ENCODE measurements at regions not wholly inside any gene's neighbourhood (a gene's known extent, or its start where the extent isn't known, plus 50 kb on each side); places are given as distances from the start of the nearest gene placed in this dataset.

- TF ChIP-seq ZFP3 (CRISPR knock-in tag; IDR thresholded peaks at IDR 0.05) (no peak), TCF4 (CRISPR knock-in tag; IDR thresholded peaks at IDR 0.05; ENCODE audit: borderline replicate concordance) (no peak)
Measured at GRCh38 chr18:55981712-55982475, 393.9 kb upstream of the TCF4 start (continued).

GRCh38 chr18:55974521-55974920 is 386.5 kb upstream of the TCF4 start:
- TF ChIP-seq PPARA (CRISPR knock-in tag; IDR thresholded peaks at IDR 0.05; ENCODE audit: borderline replicate concordance) (no peak), SNAI2 (CRISPR knock-in tag; IDR thresholded peaks at IDR 0.05) (no peak), ZFP3 (CRISPR knock-in tag; IDR thresholded peaks at IDR 0.05) (no peak), ZFP30 (CRISPR knock-in tag; IDR thresholded peaks at IDR 0.05) (no peak)
- no peak for ATAC-seq

- no peak for ATAC-seq
- TF ChIP-seq ZC3H10 (CRISPR knock-in tag; IDR thresholded peaks at IDR 0.05) (no peak), OSR1 (CRISPR knock-in tag; IDR thresholded peaks at IDR 0.05) (no peak), GLIS3 (CRISPR knock-in tag; IDR thresholded peaks at IDR 0.05) (no peak), SNAI2 (CRISPR knock-in tag; IDR thresholded peaks at IDR 0.05) (no peak), BACH2 (CRISPR knock-in tag; IDR thresholded peaks at IDR 0.05; ENCODE audit: borderline replicate concordance) (no peak), ZNF8 (CRISPR knock-in tag; IDR thresholded peaks at IDR 0.05) (no peak), ESRRG (CRISPR knock-in tag; IDR thresholded peaks at IDR 0.05) (no peak), ISL1 (CRISPR knock-in tag; IDR thresholded peaks at IDR 0.05) (no peak), ZNF565 (CRISPR knock-in tag; conservative IDR thresholded peaks at IDR 0.05; ENCODE audit: low read depth) (no peak), CSDC2 (CRISPR knock-in tag; IDR thresholded peaks at IDR 0.05) (no peak), ZFP30 (CRISPR knock-in tag; IDR thresholded peaks at IDR 0.05) (no peak), ARNTL (CRISPR knock-in tag; IDR thresholded peaks at IDR 0.05; ENCODE audit: borderline replicate concordance, low read depth) (no peak), RARB (CRISPR knock-in tag; IDR thresholded peaks at IDR 0.05) (no peak), CREB5 (CRISPR knock-in tag; IDR thresholded peaks at IDR 0.05; ENCODE audit: low read depth) (no peak), CSRNP3 (CRISPR knock-in tag; IDR thresholded peaks at IDR 0.05) (no peak), POU6F1 (CRISPR knock-in tag; IDR thresholded peaks at IDR 0.05; ENCODE audit: borderline replicate concordance, low read depth) (no peak), PPARA (CRISPR knock-in tag; IDR thresholded peaks at IDR 0.05; ENCODE audit: borderline replicate concordance) (no peak), TOX (CRISPR knock-in tag; IDR thresholded peaks at IDR 0.05; ENCODE audit: borderline replicate concordance) (no peak)
Measured at GRCh38 chr18:55968550-55968949, 380.6 kb upstream of the TCF4 start.

- TF ChIP-seq ZNF565 (CRISPR knock-in tag; conservative IDR thresholded peaks at IDR 0.05; ENCODE audit: low read depth) (no peak), OSR1 (CRISPR knock-in tag; IDR thresholded peaks at IDR 0.05) (no peak), POU6F1 (CRISPR knock-in tag; IDR thresholded peaks at IDR 0.05; ENCODE audit: borderline replicate concordance, low read depth) (no peak), CREB5 (CRISPR knock-in tag; IDR thresholded peaks at IDR 0.05; ENCODE audit: low read depth) (no peak), SNAI2 (CRISPR knock-in tag; IDR thresholded peaks at IDR 0.05) (no peak), PATZ1 (CRISPR knock-in tag; IDR thresholded peaks at IDR 0.05; ENCODE audit: borderline replicate concordance) (no peak), ISL1 (CRISPR knock-in tag; IDR thresholded peaks at IDR 0.05) (no peak), ARNTL (CRISPR knock-in tag; IDR thresholded peaks at IDR 0.05; ENCODE audit: borderline replicate concordance, low read depth) (no peak), BACH2 (CRISPR knock-in tag; IDR thresholded peaks at IDR 0.05; ENCODE audit: borderline replicate concordance) (no peak), ZC3H10 (CRISPR knock-in tag; IDR thresholded peaks at IDR 0.05) (no peak), ESRRG (CRISPR knock-in tag; IDR thresholded peaks at IDR 0.05) (no peak), ZFP30 (CRISPR knock-in tag; IDR thresholded peaks at IDR 0.05) (no peak), ZNF8 (CRISPR knock-in tag; IDR thresholded peaks at IDR 0.05) (no peak), RARB (CRISPR knock-in tag; IDR thresholded peaks at IDR 0.05) (no peak)
- no peak for ATAC-seq
Measured at GRCh38 chr18:55967019-55967418, 379.0 kb upstream of the TCF4 start.

Measured in SK-N-SH treated with all-trans-retinoic acid at 6 μM for 48 hours (cell line).